HT1080 (cell line): ENCODE measurements at regions not wholly inside any gene's neighbourhood (a gene's known extent, or its start where the extent isn't known, plus 50 kb on each side); places are given as distances from the start of the nearest gene placed in this dataset.
A peak's percentile ranks its signal among the peaks of the same experiment; 100 is the strongest.

ENCODE experiments used
- DNase-seq: peaks from one replicate; pipeline ENCODE4 v3.0.0-alpha.2; 2015; ENCODE audit warnings: low read depth

DNA sequence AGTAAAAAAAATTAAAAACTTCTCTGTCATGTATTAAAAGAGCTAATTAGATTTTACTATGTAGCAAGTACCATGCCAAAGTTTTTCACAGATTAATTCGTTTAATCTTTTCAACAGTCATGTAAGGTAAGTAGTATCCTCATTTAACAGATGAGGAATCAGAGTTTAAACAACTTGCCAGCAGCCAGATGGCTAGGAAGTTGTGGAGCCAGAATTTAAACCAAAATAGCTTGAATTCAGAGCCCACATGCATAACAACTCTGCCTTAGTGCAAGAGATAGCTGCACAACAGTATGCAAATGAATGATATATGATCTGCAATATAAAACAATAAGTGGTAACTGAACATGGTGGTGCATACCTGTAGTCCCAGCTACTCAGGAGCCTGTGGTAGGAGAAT lies 75.3 kb downstream of the NAP1L3 start:
- DNase-seq, result no peak

DNA sequence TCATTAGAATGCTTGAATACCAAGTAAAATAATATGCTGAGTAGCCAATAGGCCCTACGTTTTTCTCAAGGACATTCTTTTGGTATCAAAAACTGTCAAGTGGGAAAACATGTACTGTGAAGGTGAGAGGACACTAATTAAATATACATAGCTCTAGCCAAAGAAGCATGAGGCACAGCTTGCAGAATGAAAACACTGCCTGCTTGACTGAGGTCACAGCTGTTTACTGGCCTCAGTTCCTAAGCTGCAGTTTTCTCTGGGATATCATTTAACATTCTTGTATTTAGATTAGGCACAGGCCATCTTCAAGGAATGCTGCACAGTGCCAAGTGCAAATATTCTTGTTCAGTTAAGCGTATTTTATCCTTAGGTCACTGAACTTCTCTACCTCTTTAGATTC lies 78.6 kb downstream of the NAP1L3 start:
- DNase-seq, result no peak

DNA sequence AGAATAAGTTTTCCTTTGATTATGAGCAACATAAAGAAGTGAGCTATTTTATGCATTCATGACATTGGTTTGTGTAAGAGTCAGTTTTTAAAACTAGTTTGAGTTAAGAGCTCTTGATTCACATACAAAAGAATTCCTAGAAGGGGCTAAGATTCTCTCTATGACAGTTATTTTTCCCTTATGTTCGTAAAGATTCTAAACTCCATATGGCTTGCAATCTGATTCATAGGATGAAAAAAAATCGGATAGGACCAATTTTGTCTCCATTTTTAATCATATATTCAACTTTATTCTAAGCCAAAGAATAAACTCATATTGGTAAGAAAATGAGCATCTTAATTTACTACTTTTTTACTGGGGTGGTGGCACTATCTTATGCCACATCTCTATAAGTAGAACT lies 79.4 kb downstream of the NAP1L3 start:
- DNase-seq, result no peak

DNA sequence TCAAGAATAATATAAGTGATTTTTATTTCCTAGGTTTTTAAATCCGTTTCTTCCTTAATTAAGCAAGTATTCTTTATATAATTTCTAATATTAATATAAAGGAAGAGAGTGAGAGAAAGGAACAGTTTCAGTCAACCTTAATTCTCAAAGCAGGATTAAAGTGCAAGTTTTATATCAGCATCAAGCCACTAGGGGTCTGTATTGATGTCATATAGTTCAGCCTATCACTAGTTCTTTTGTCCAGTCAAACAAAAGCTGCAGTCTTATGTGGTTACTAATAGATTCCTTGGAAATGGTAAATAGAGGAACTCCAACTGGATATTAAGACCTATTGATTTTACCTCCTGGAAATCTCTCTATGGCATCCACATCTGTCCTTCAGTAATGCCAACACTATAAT lies 82.0 kb downstream of the NAP1L3 start:
- no peak for DNase-seq

DNA sequence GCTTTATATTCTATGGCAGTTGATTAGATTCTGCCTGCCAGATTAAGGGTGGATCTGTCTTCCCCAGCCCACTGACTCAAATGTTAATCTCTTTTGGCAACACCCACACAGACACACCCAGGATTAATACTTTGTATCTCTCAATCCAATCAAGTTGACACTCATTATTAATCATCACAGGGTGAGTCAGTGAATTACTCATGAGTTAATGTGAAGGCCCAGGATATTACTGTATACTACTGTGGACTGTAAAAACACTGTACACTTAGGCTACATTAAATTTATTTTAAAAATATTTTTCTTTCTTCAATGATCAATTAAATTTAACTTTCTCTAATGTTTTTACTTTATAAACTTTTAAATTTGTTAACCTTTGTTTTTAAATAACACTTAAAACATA lies 87.7 kb downstream of the NAP1L3 start:
- DNase-seq, result peak; percentile 58

DNA sequence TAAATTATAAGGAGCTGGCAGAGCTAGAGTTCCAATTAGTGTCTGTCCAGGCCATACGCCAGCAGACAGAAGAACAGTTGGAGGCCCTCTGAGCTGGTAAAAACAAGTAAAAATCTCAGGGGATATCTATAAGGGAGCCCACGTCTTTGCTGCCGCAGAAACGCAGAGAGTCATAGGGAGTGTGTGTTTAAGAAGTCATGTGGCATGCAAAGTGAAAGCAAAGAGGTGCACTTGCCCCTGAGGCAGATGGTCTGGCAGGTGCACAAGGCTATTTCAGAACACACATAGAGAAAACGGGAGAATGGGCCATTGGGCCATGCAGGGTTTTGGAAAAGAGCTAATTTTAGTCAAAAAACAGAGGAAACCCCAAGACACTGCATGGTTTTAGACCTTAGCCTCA lies 92.7 kb downstream of the NAP1L3 start:
- no peak for DNase-seq

DNA sequence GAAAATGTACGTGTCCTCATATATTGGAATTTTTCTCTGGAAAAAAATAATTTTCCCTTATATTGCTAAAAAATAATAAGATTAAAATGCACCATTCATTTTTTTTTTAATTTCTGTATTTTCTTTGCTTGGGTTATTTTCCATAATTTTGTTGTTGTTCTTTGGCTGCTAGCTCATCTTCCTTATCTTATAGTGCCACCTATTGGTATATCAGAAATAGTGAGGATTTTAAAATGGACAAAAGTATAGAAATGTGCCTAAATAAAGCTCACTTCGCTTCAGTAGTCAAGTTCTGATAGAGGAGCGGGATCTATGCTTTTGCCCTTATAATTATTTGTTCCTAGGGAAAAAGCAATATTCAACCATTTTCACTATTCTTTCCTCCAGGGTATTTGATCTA lies 134.8 kb downstream of the NAP1L3 start:
- DNase-seq, result no peak

DNA sequence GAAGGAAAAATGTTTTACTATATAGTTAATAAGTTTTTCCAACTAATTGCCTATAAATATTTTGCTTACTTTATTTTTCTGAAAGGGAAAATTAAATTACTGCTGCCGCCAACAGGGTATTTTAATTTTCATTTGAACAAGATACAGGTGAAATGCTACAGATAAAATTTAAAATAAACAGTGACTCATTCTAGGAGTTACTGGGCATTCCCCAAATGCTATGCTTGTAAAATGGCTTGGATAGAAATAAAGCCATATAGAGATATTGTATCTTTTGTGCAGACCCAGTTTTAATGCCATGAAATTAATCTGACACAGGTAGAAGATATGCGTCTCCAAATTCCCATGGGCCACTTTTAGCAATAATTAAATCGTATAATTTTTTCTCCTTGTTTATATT lies 144.5 kb downstream of the NAP1L3 start:
- no peak for DNase-seq
